K562 (cell line): ENCODE measurements at regions not wholly inside any gene's neighbourhood (a gene's known extent, or its start where the extent isn't known, plus 50 kb on each side); places are given as distances from the start of the nearest gene placed in this dataset.

Source experiments
- ATAC-seq: fragments of 200-7000 bp; cut with Tn5 transposase; 3 replicates; pipeline ENCODE4 v1.9.1; 2020; ENCODE audit warnings: moderate library complexity
- BruUV-seq: library from RNA; stranded (reverse); fragments of 400-500 nt; replicated peaks from 2 replicates; lab custom pipeline; 2021; lab: Mats Ljungman, UMichigan
- CTCF ChIA-PET: fragments of 300-600 bp; formaldehyde crosslinking; extraction: SDS; loops from one replicate; lab custom pipeline; 2021; ENCODE audit warnings: low intra/inter-chr PET ratio; lab: Yijun Ruan, JAX
- POLR2A ChIA-PET: fragments of 300-600, 350-650 bp; sonication (Branson Sonifier 250); formaldehyde crosslinking; extraction: SDS; loops from one replicate; lab custom pipeline; 2021; ENCODE audit warnings: antibody characterized with exemption, inconsistent platforms; lab: Yijun Ruan, JAX
- DNase-seq, 4 experiments: peaks; one replicate each; pipeline versions ENCODE4 v3.0.0 to v3.0.0-alpha.2; 2011 to 2018; ENCODE audit warnings: low spot score in 3 of 4, mixed read lengths in 3 of 4; ENCODE audit errors: extremely low read depth in 1 of 4
- FAIRE-seq: peaks from 2 replicates; lab custom pipeline; 2011; peaks lifted over from hg19 to GRCh38; lab: Jason Lieb, UNC
- H2AFZ ChIP-seq: 2 replicates; pipeline ENCODE4 v1.6.0; 2011; ENCODE audit warnings: low read depth, low read length, control low read depth, inconsistent platforms
- H3K27ac ChIP-seq: fragments of 200-600 bp; 3 replicates; pipeline ENCODE4 v1.8.0; 2011; ENCODE audit warnings: low read depth, mild to moderate bottlenecking, control low read depth, inconsistent platforms, low read length, moderate library complexity, mixed read lengths; ENCODE audit errors: extremely low read depth
- H3K27me3 ChIP-seq, 2 experiments: fragments of 300-600 bp in 1 of 2; 2 replicates in 1 of 2; 3 replicates in 1 of 2; pipeline versions ENCODE4 v1.6.0 to v1.8.0; 2011; ENCODE audit warnings: inconsistent platforms in 2 of 2, low read length in 2 of 2, mild to moderate bottlenecking in 1 of 2, mixed read lengths in 1 of 2, moderate library complexity in 1 of 2; ENCODE audit not compliant: control insufficient read depth in 2 of 2, insufficient read depth in 2 of 2
- H3K36me3 ChIP-seq: fragments of 300-600 bp; 3 replicates; pipeline ENCODE4 v1.8.0; 2011; ENCODE audit warnings: mild to moderate bottlenecking, low read length, inconsistent platforms; ENCODE audit not compliant: control insufficient read depth, insufficient read depth
- H3K4me1 ChIP-seq, 2 experiments: fragments of 200-600 bp in 1 of 2; replicated peaks in 1 of 2; 2 replicates in 1 of 2; 3 replicates in 1 of 2; pipeline versions ENCODE4 v1.5.1 to v1.8.0; 2011; ENCODE audit warnings: inconsistent platforms in 2 of 2, low read length in 2 of 2, mild to moderate bottlenecking in 1 of 2, mixed read lengths in 1 of 2, moderate library complexity in 1 of 2; ENCODE audit not compliant: control insufficient read depth in 2 of 2, insufficient read depth in 2 of 2
- H3K4me2 ChIP-seq: 2 replicates; pipeline ENCODE4 v1.6.1; 2011; ENCODE audit warnings: low read length, control low read depth, inconsistent platforms, mixed read lengths; ENCODE audit not compliant: insufficient read depth
- H3K4me3 ChIP-seq: fragments of 200-600 bp; sonication (generic), shearing (Covaris generic); 2 replicates; pipeline ENCODE4 v1.5.1; 2016; ENCODE audit warnings: control low read depth, inconsistent platforms
- H3K79me2 ChIP-seq: fragments of 200-600 bp; 3 replicates; pipeline ENCODE4 v1.8.0; 2011; ENCODE audit warnings: low read length, inconsistent platforms; ENCODE audit not compliant: control insufficient read depth, insufficient read depth
- H3K9ac ChIP-seq, 2 experiments: 2 replicates each; pipeline versions ENCODE4 v1.6.0 to v1.6.1; 2011; ENCODE audit warnings: low read depth in 2 of 2, low read length in 2 of 2, control low read depth in 1 of 2, inconsistent platforms in 1 of 2, mild to moderate bottlenecking in 1 of 2, mixed read lengths in 1 of 2; ENCODE audit not compliant: insufficient read depth in 1 of 2
- H3K9me1 ChIP-seq: one replicate; pipeline ENCODE4 v1.6.0; 2011; ENCODE audit warnings: inconsistent platforms, mild to moderate bottlenecking, low read length, moderate library complexity; ENCODE audit not compliant: control insufficient read depth, insufficient read depth
- H3K9me3 ChIP-seq: replicated peaks from 2 replicates; pipeline ENCODE4 v1.5.1; 2011; ENCODE audit warnings: low read depth, low read length, inconsistent platforms; ENCODE audit not compliant: control insufficient read depth, insufficient read depth
- H4K20me1 ChIP-seq: replicated peaks from 2 replicates; pipeline ENCODE4 v1.6.1; 2011; ENCODE audit warnings: low read length, inconsistent platforms, mixed read lengths; ENCODE audit not compliant: control insufficient read depth, insufficient read depth
- DIDO1 ChIP-seq: fragments of 450-650 bp; IDR thresholded peaks from 2 replicates; pipeline ENCODE4 v1.6.1; 2016; ENCODE audit warnings: low read depth, missing biosample characterization, missing genetic modification characterization
- EGR1 ChIP-seq: fragments of 450-650 bp; conservative IDR thresholded peaks from 2 replicates; pipeline ENCODE4 v1.6.1; 2017; ENCODE audit warnings: mild to moderate bottlenecking
- HMG20B ChIP-seq: fragments of 250-450 bp; sonication (Bioruptor Pico); IDR thresholded peaks from 2 replicates; pipeline ENCODE4 v1.5.0; 2021; ENCODE audit warnings: mild to moderate bottlenecking
- HOXB6 ChIP-seq: fragments of 250-450 bp; sonication (Bioruptor Pico); IDR thresholded peaks from 2 replicates; pipeline ENCODE4 v1.5.1; 2022; ENCODE audit warnings: mild to moderate bottlenecking, borderline replicate concordance
- RB1 ChIP-seq: fragments of 450-650 bp; IDR thresholded peaks from 2 replicates; pipeline ENCODE4 v1.6.1; 2017; ENCODE audit warnings: low read depth, mild to moderate bottlenecking
- RFX5 ChIP-seq: IDR thresholded peaks from 2 replicates; pipeline ENCODE4 v1.6.1; 2011; ENCODE audit warnings: low read depth, mild to moderate bottlenecking, improper control_type of control experiment, low read length
- SFPQ ChIP-seq: fragments of 200-400 bp; formaldehyde crosslinking; IDR thresholded peaks from 2 replicates; pipeline ENCODE4 v1.6.1; 2017; ENCODE audit warnings: mild to moderate bottlenecking, low read depth, low read length, moderate library complexity
- ZFP36 ChIP-seq: fragments of 150-350 bp; IDR thresholded peaks from 2 replicates; pipeline ENCODE4 v1.6.1; 2018; ENCODE audit warnings: low read length, low read depth; ENCODE audit not compliant: partially characterized antibody
- ZNF584 ChIP-seq: fragments of 200-800 bp; sonication (Bioruptor generic); IDR thresholded peaks from 2 replicates; pipeline ENCODE4 v1.6.1; 2016; ENCODE audit warnings: low read depth, mild to moderate bottlenecking, missing genetic modification characterization, missing compliant biosample characterization
- ZNF639 ChIP-seq, 2 experiments: fragments of 200-800 bp in 1 of 2; sonication (Bioruptor generic) in 1 of 2; sonication (generic) in 1 of 2; formaldehyde crosslinking in 1 of 2; IDR thresholded peaks in 1 of 2; conservative IDR thresholded peaks in 1 of 2; 2 replicates each; pipeline versions ENCODE4 v1.5.0 to v1.6.1; 2016 to 2020; ENCODE audit warnings: missing compliant biosample characterization in 1 of 2, missing genetic modification characterization in 1 of 2, missing genetic modification reagents in 1 of 2
- ZZZ3 ChIP-seq: fragments of 450-650 bp; IDR thresholded peaks from 2 replicates; pipeline ENCODE4 v1.6.1; 2016; ENCODE audit warnings: antibody characterized with exemption, mild to moderate bottlenecking, moderate library complexity
- WGBS: fragments of 100-300 bp; shearing (Covaris generic); methylation state at CpG from one replicate; pipeline ENCODE4 v1.1.6; 2016; ENCODE audit warnings: low coverage, mixed read lengths; ENCODE audit not compliant: insufficient coverage; ENCODE audit errors: missing lambda C conversion rate; 5-methylcytosine and 5-hydroxymethylcytosine counted together
- in situ Hi-C: fragments of 300-500 bp; cut with MboI; formaldehyde crosslinking; loops from 4 replicates; pipeline ENCODE4 v1.15.0; 2018; ENCODE audit warnings: inconsistent platforms, mixed read lengths
- intact Hi-C: fragments of 100-400 bp; cut with micrococcal nuclease; formaldehyde crosslinking; loops from 2 replicates; pipeline ENCODE4 v1.14.2; 2022
- TF ChIP-seq, protein P1 (sequence below): sonication (generic); formaldehyde crosslinking; IDR thresholded peaks from 2 replicates; pipeline ENCODE4 v1.8.0; 2022; ENCODE audit warnings: mild to moderate bottlenecking, missing genetic modification reagents
- TF ChIP-seq, protein P2 (sequence below): fragments of 450-650 bp; IDR thresholded peaks from 2 replicates; pipeline ENCODE4 v1.6.1; 2016; ENCODE audit warnings: missing biosample characterization, missing genetic modification characterization
- TF ChIP-seq, protein P3 (sequence below): conservative IDR thresholded peaks from 2 replicates; pipeline ENCODE4 v1.6.1; 2011; ENCODE audit warnings: low read depth, mild to moderate bottlenecking, low read length; ENCODE audit not compliant: control insufficient read depth

DNA sequence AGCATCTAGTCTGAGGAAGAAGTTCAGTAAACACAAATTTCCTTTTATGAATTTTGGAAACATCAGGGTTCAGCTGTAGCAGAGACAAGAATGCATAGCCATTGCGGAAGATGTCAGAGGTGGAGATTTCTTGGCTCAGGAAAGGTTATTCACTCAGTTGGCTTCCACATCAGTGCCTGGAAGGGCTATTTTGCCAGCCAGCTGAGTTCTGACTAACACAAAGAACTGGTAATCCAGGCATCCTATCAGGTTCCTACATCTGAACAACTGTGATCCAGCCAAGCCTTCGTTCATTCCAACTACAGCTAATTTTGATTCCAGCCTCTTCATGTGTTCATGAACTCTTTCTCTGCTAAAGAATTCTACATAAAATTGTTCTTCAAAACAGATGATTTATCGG, 965.6 kb downstream of the XPNPEP1 start:
- H3K36me3 ChIP-seq, result no peaks in the 10 kb centered on the region
- DNase-seq (no peak), FAIRE-seq (no peak), ATAC-seq (no peak)
- no peak overlapping the region for H2AFZ ChIP-seq
- H3K27me3 ChIP-seq, result no peaks in the 10 kb centered on the region
- H3K79me2 ChIP-seq, result no peaks in the 10 kb centered on the region
- intact Hi-C loops (no loop called here), in situ Hi-C loops (no loop called here)
- no TSS peak for BruUV-seq
- TF ChIP-seq DIDO1 (tag), result no peak
- no peak for TF ChIP-seq EGR1
- no peak for TF ChIP-seq ZNF639 (CRISPR knock-in tag; conservative IDR thresholded peaks at IDR 0.05 in 1 of 2, IDR thresholded peaks at IDR 0.05 in 1 of 2)
- no peak for TF ChIP-seq ZFP36
- TF ChIP-seq, protein P1, sequence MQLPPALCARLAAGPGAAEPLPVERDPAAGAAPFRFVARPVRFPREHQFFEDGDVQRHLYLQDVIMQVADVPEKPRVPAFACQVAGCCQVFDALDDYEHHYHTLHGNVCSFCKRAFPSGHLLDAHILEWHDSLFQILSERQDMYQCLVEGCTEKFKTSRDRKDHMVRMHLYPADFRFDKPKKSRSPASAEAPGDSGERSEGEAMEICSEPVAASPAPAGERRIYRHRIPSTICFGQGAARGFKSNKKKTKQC (CRISPR knock-in tag), result no peak
- no peak for TF ChIP-seq SFPQ
- TF ChIP-seq, protein P2, sequence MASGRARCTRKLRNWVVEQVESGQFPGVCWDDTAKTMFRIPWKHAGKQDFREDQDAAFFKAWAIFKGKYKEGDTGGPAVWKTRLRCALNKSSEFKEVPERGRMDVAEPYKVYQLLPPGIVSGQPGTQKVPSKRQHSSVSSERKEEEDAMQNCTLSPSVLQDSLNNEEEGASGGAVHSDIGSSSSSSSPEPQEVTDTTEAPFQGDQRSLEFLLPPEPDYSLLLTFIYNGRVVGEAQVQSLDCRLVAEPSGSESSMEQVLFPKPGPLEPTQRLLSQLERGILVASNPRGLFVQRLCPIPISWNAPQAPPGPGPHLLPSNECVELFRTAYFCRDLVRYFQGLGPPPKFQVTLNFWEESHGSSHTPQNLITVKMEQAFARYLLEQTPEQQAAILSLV (tag), result no peak
- TF ChIP-seq HMG20B, result no peak
- TF ChIP-seq HOXB6 (CRISPR knock-in tag), result no peak
- TF ChIP-seq ZNF584 (CRISPR knock-in tag), result no peak
- TF ChIP-seq RFX5, result no peak
- TF ChIP-seq, protein P3, sequence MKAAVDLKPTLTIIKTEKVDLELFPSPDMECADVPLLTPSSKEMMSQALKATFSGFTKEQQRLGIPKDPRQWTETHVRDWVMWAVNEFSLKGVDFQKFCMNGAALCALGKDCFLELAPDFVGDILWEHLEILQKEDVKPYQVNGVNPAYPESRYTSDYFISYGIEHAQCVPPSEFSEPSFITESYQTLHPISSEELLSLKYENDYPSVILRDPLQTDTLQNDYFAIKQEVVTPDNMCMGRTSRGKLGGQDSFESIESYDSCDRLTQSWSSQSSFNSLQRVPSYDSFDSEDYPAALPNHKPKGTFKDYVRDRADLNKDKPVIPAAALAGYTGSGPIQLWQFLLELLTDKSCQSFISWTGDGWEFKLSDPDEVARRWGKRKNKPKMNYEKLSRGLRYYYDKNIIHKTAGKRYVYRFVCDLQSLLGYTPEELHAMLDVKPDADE, result no peak
- TF ChIP-seq RB1, result no peak
- no peak for TF ChIP-seq ZZZ3
- no peak overlapping the region for H3K27ac ChIP-seq
- POLR2A ChIA-PET, result no interaction called here
- H3K9me1 ChIP-seq, result no peaks in the 10 kb centered on the region
- no peak overlapping the region for H3K4me3 ChIP-seq
- no peak overlapping the region for H3K4me2 ChIP-seq
- no peak overlapping the region for H3K9ac ChIP-seq
- no peaks in the 10 kb centered on the region for H3K9me3 ChIP-seq
- no peaks in the 10 kb centered on the region for H3K4me1 ChIP-seq
- no peaks in the 10 kb centered on the region for H4K20me1 ChIP-seq
- whole genome bisulfite sequencing, result 0% methylated on average over 2 of the region's 3 CpGs
- CTCF ChIA-PET, result no interaction called here
